ENCODE measurements at regions not wholly inside any gene's neighbourhood (a gene's known extent, or its start where the extent isn't known, plus 50 kb on each side); places are given as distances from the start of the nearest gene placed in this dataset.
"Not testable (repeated sequence)": the region's sequence is repeated elsewhere in the genome, so short reads cannot be mapped to it uniquely, and the experiment has no call there.

DNA sequence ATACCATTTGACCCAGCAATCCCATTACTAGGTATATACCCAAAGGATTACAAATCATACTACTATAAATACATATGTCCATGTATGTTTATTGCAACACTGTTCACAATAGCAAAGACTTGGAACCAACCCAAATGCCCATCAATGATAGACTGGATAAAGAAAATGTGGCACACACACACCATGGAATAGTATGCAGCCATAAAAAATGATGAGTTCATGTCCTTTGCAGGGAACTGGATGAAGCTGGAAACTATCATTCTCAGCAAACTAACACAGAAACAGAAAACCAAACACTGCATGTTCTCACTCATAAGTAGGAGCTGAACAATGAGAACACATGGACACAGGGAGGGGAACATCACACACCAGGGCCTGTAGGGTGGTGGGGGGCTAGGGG lies 127.7 kb upstream of the ARG1 start:
- not testable (repeated sequence) for DNase-seq (ENCODE audit: low spot score in 2 of 2); H3K27ac Mint-ChIP-seq; H3K9me3 Mint-ChIP-seq; ATAC-seq
- peaks cover 16% of the 10 kb centered on the region in 2 donors for H3K36me3 Mint-ChIP-seq

DNA sequence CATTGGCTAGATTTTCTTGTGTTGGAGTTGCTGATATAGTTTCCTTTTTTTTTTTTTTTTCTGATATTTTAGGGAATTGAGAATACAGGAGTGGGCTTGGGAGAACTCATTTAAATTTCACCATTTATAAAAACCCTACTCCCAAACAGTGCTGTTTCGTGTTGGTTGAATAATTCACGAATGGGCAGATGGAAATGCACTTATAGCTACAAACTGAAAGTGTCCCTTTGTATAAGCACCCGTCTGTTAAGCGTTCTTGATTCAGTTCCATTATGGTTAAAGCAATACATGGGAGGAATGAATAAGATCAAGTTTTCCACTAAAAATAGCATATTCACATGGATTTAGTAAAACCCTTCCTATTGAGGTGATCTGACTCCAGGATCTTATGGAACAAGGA lies 122.2 kb upstream of the ARG1 start:
- no peak for DNase-seq (ENCODE audit: low spot score in 2 of 2)
- Mint-ChIP-seq H3K36me3 (peaks cover 0 to 14% of the 10 kb centered on the region in 2 donors), H3K9me3 (peaks cover 5 to 9% of the 10 kb centered on the region in 2 donors), H3K27ac (peak overlapping the region in 1 of 2 donors; percentile 76)
- ATAC-seq: no peak

DNA sequence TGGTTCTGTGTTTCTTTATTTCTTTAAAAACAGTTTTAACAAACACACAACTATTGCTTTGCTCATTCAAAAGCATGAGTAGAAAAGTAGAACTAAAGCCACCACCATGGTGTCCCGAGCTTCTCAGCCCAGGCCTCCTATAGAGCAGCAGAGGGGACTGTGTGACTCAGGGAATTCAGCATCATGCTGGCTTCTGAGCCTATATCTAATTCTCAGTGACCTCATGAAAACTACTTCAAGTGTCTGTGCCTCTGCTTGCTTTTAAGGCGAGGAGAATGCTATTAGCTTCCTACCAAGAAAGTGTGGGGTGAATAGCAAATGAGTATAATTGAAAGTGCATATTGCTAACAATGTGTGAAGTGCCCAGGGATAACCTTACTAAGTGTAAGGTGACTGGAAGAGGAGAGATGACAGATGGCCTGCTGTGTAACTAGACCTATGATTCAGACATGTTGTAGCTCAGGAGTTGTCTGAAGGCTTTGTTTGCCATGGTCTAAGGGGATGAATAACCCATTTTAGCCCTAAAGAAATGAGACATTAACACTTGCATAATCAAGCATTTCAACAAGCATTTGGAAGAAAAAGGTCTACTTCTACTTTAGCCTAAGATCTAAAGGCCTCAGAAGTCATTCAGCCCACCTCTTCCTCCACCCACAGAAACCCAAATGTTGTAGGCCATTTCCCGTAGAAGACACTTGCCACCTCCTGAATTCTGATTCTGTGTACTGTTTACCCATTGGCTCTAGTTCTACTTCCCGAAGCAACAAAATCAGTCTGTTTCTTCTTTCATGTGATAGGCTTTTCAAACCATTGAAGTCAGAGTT lies 121.5 kb upstream of the ARG1 start:
- peak in 1 of 2 donors; percentile 12 for DNase-seq (ENCODE audit: low spot score in 2 of 2)
- ATAC-seq: peak; percentile 93
- H3K27ac Mint-ChIP-seq: peak overlapping the region; percentile 39 to 76
- peaks cover 5 to 9% of the 10 kb centered on the region in 2 donors for H3K9me3 Mint-ChIP-seq
- peaks cover 0 to 14% of the 10 kb centered on the region in 2 donors for H3K36me3 Mint-ChIP-seq

DNA sequence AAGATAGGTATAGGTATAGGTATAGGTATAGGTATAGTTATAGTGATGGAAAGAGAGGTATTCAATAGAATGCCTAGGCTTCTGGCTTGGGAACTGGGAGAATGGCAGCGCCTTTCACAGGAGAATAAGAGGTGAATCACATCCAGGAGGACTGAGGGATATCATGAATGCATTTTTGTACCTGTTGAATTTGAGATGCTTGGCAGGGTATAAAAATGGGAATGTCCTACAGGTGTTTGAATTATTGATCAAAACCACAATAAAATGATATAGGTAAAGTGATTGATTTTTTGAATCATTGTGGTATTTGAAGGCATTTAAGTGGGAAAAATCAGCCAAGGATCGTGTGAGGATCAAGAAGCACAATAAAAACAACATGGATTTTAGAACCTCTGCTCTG lies 119.2 kb upstream of the ARG1 start:
- H3K36me3 Mint-ChIP-seq: peaks cover 0 to 14% of the 10 kb centered on the region in 2 donors
- no peak overlapping the region for H3K27ac Mint-ChIP-seq
- peaks cover 5 to 9% of the 10 kb centered on the region in 2 donors for H3K9me3 Mint-ChIP-seq
- ATAC-seq (no peak), DNase-seq (ENCODE audit: low spot score in 2 of 2) (no peak)

- peaks cover 0 to 14% of the 10 kb centered on the region in 2 donors for H3K36me3 Mint-ChIP-seq
- H3K27ac Mint-ChIP-seq: no peak overlapping the region
- peaks cover 5 to 9% of the 10 kb centered on the region in 2 donors for H3K9me3 Mint-ChIP-seq
- DNase-seq (ENCODE audit: low spot score in 2 of 2) (no peak), ATAC-seq (no peak)
Observed at GRCh38 chr6:131456565-131456964, 116.5 kb upstream of the ARG1 start.

DNA sequence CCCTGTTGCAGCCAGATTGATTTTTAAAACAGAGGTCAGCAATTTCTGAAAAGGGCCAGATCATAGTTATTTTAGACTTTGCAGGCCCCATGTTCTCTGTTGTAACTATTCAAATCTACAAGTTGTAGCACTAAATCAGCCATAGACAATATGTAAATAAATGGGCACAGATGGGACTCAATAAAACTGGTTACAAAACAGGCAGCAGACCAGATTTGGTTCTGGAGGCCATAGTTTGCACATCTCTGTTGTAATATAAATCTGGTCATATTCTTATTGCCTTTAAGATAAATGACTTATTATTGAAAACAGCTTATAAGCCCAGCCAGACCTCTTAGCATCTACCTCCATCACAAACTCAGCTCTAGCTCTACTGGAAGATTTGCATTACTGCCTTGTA lies 114.0 kb upstream of the ARG1 start:
- no peak for DNase-seq (ENCODE audit: low spot score in 2 of 2)
- ATAC-seq: no peak
- peaks cover 0 to under 1% of the 10 kb centered on the region in 2 donors for H3K36me3 Mint-ChIP-seq
- H3K9me3 Mint-ChIP-seq: no peaks in the 10 kb centered on the region
- no peak overlapping the region for H3K27ac Mint-ChIP-seq

DNA sequence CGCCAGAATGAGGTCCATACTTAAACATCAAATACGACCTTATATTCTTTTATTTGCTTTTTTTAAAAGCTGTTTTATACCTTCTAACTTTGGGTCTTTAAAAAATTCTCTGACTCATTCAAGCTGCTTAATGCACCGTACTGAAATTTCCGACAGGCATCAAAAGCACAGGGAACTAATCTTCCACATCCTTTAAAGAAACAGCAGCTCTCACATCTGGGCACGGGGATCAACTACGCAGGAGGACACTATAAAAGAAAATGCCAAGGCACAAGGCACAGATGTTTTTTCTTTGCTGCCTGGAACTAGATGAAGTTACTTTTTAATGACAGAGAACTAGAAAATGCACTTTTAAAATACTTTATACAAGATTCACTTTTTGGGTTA lies 112.4 kb upstream of the ARG1 start:
- ATAC-seq: no peak
- no peak for DNase-seq (ENCODE audit: low spot score in 2 of 2)
- H3K27ac Mint-ChIP-seq: no peak overlapping the region
- no peaks in the 10 kb centered on the region for H3K9me3 Mint-ChIP-seq
- no peaks in the 10 kb centered on the region for H3K36me3 Mint-ChIP-seq

DNA sequence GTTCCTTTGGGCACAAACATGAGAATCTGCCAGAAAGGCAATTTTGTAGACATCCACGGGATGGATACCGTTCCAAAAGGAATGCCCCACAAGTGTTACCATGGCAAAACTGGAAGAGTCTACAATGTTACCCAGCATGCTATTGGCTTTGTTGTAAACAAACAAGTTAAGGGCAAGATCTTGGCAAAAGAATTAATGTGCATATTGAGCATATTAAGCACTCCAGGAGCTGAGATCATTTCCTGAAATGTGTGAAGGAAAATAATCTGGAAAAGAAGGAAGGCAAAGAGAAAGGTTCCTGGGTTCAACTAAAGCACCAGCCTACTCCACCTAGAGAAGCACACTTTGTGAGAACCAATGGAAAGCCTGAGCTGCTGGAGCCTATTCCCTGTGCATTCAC lies 103.9 kb upstream of the ARG1 start:
- H3K9me3 Mint-ChIP-seq: no peaks in the 10 kb centered on the region
- no peak overlapping the region for H3K27ac Mint-ChIP-seq
- ATAC-seq (no peak), DNase-seq (ENCODE audit: low spot score in 2 of 2) (no peak)
- peaks cover 0 to 4% of the 10 kb centered on the region in 2 donors for H3K36me3 Mint-ChIP-seq

- ATAC-seq (no peak), DNase-seq (ENCODE audit: low spot score in 2 of 2) (no peak)
- H3K9me3 Mint-ChIP-seq: peaks cover 0 to 5% of the 10 kb centered on the region in 2 donors
- H3K36me3 Mint-ChIP-seq: peaks cover 4 to 5% of the 10 kb centered on the region in 2 donors
- no peak overlapping the region for H3K27ac Mint-ChIP-seq
Observed at GRCh38 chr6:131470534-131470933, 102.5 kb upstream of the ARG1 start.

- H3K27ac Mint-ChIP-seq: no peak overlapping the region
- no peak for DNase-seq (ENCODE audit: low spot score in 2 of 2)
- peaks cover 4 to 5% of the 10 kb centered on the region in 2 donors for H3K36me3 Mint-ChIP-seq
- ATAC-seq: no peak
- peaks cover 0 to 5% of the 10 kb centered on the region in 2 donors for H3K9me3 Mint-ChIP-seq
Observed at GRCh38 chr6:131471331-131471730, 101.7 kb upstream of the ARG1 start.

DNA sequence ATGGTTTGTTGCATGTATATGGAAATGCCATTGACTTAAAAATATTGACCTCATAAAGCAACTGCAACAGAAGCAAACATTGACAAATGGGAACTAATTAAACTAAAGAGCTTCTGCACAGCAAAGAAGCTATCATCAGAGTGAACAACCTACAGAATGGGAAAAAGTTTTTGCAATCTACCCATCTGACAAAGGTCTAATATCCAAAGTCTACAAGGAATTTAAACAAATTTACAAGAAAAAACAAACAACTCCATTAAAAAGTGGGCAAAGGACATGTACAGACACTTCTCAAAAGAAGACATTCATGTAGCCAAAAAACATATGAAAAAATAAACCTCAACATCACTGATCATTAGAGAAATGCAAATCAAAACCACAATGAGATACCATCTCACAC lies 99.7 kb upstream of the ARG1 start:
- ATAC-seq; DNase-seq (ENCODE audit: low spot score in 2 of 2); H3K36me3 Mint-ChIP-seq; H3K27ac Mint-ChIP-seq; H3K9me3 Mint-ChIP-seq: not testable (repeated sequence)

- peaks cover 4 to 5% of the 10 kb centered on the region in 2 donors for H3K36me3 Mint-ChIP-seq
- peaks cover 0 to 5% of the 10 kb centered on the region in 2 donors for H3K9me3 Mint-ChIP-seq
- DNase-seq (ENCODE audit: low spot score in 2 of 2): no peak
- no peak overlapping the region for H3K27ac Mint-ChIP-seq
- no peak for ATAC-seq
Observed at GRCh38 chr6:131476362-131476761, 96.7 kb upstream of the ARG1 start.

DNA sequence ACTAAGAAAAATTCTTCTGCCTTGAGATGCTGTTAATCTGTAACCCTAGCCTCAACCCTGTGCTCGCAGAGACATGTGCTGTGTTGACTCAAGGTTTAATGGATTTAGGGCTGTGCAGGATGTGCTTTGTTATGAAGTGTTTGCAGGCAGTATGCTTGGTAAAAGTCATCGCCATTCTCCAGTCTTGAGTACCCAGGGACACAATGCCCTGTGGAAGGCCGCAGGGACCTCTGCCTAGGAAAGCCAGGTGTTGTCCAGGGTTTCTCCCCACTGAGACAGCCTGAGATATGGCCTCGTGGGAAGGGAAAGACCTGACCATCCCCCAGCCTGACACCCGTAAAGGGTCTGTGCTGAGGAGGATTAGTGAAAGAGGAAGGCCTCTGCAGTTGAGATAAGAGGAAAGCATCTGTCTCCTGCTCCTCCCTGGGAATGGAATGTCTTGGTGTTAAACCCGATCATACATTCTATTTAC lies 94.2 kb upstream of the ARG1 start:
- peak overlapping the region in 1 of 2 donors; percentile 34 for H3K27ac Mint-ChIP-seq
- not testable (repeated sequence) for H3K36me3 Mint-ChIP-seq; ATAC-seq; H3K9me3 Mint-ChIP-seq; DNase-seq (ENCODE audit: low spot score in 2 of 2)

- Mint-ChIP-seq H3K36me3 (no peaks in the 10 kb centered on the region), H3K9me3 (peaks cover 4 to 5% of the 10 kb centered on the region in 2 donors), H3K27ac (no peak overlapping the region)
- ATAC-seq (no peak), DNase-seq (ENCODE audit: low spot score in 2 of 2) (no peak)
Observed at GRCh38 chr6:131486608-131487007, 86.4 kb upstream of the ARG1 start.

- ATAC-seq (no peak), DNase-seq (ENCODE audit: low spot score in 2 of 2) (no peak)
- Mint-ChIP-seq H3K27ac (no peak overlapping the region), H3K9me3 (peaks cover 4 to 5% of the 10 kb centered on the region in 2 donors), H3K36me3 (no peaks in the 10 kb centered on the region)
Observed at GRCh38 chr6:131488780-131489179, 84.2 kb upstream of the ARG1 start.

GRCh38 chr6:131490441-131490840 lies 82.6 kb upstream of the ARG1 start:
- Mint-ChIP-seq H3K9me3 (peaks cover 0 to 5% of the 10 kb centered on the region in 2 donors), H3K27ac (no peak overlapping the region), H3K36me3 (no peaks in the 10 kb centered on the region)
- no peak for ATAC-seq
- no peak for DNase-seq (ENCODE audit: low spot score in 2 of 2)

DNA sequence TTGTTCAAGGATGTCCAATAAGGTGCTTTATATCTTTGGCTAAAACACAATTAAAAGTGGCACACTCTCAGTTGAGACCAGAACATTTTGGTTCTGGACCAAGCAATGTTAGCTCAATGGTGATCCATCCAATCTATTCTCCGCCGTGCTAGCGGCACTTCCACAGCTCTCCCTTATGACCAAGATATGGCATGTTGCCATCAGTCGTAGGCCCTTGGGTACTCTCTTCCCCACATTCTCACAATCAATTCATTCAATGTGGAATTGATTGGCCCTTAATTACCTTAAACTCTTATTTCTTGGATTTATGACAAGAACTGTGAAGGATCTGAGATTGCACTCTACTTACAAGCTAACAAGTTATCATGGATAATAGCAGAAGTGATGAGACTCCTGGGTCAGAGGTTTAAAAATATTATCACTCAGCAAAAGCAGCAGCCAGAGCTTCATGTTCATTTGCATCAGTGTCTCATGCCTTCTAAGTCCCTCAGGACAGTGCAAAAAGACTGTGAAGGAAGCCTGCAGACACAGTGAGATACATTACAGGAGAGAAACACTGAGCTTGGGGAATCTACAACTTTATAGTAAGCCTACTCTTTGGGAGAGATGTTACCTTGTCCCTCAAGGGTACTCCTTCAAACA lies 80.0 kb upstream of the ARG1 start:
- no peak overlapping the region for H3K27ac Mint-ChIP-seq
- ATAC-seq (no peak), DNase-seq (ENCODE audit: low spot score in 2 of 2) (no peak)
- peaks cover 0 to 5% of the 10 kb centered on the region in 2 donors for H3K9me3 Mint-ChIP-seq
- peaks cover 0 to 5% of the 10 kb centered on the region in 2 donors for H3K36me3 Mint-ChIP-seq

All from activated naive CD4-positive, alpha-beta T cell treated with anti-CD3 and anti-CD28 coated beads, Interleukin-2, amount 50 U/mL, for 72 hours (primary cell).